GM18511 (cell line): ENCODE measurements at regions not wholly inside any gene's neighbourhood (a gene's known extent, or its start where the extent isn't known, plus 50 kb on each side); places are given as distances from the start of the nearest gene placed in this dataset.

Experiments
- ATAC-seq: cut with Tn5 transposase; IDR thresholded peaks from one replicate; pipeline ENCODE4 v1.9.1; 2021; ENCODE audit warnings: mild to moderate bottlenecking, moderate library complexity; ENCODE audit not compliant: unreplicated experiment

DNA sequence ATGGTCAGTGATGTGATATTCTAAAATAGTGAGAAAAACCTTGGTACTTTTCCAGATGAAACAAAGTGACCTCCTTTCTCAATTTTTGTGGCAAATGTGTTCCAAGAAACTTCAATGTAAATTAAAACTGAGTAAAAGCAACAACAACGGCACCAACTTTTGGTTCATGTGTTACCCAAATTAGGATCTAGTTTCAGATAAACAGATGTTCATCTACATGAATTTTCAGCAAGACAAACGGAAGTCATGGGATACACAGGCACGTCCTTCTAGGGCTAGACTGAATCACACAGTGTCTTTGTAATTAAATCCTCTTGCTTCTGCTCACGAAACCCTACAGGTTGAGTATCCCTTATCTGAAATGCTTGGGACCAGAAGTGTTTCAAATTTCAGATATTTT, 915.2 kb downstream of the TFAP2A start:
- no peak for ATAC-seq

DNA sequence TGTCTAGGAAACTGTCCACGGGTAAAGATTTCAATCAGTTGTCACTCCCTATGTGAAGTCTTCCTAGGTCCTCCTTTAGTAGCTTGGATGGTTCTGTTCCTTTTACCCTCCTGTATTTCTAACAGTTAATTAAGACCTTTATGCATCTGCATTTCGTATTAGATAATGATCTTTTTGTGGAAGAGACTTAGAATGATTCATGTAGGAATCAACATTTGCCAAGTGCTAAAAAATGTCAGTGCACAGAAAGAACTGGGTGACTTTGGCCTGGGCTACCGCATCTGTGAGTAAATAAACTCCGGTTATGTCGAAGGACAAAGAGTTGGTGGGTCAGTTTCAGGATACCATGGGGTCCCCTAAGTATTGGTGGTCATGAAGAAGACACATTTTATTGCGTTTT, 918.0 kb downstream of the TFAP2A start:
- ATAC-seq, result no peak

DNA sequence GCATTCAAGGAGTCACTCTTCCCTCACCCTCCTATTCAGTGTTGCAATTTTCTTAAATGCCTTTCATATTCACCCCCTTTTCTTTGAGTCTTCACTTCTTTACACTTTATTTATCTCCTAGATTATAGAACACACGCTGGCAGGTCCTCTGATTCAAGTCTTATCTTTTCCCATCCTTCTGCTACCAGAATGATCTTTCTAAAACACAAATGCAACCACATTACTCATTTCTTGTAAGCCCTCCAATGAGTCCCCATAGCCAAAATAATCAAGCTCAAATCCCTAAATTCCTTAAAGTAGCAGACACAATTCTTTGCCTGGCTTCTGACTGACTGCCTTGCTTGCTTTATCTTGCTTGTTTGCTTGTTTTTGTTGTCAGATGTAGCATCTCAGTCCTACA, 920.0 kb downstream of the TFAP2A start:
- ATAC-seq, result no peak

DNA sequence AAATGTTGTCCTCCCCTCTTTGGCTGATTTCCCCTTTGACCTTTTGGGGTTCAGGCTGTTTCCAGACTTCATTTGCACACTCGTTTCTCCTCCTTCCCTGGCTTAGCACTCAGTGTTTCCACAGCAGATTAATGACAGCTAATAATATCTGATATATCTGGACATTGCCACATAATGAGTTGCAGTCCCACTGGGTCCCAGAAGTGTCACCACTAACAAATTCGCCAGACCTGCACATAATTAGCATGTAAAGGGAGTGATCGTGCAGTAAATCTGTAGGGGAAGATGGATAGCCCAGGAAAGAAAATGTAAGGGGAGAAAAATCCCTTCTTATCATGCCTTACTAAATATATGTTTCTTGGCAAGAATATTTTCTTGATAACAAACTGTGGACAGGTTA, 922.1 kb downstream of the TFAP2A start:
- ATAC-seq, result no peak

DNA sequence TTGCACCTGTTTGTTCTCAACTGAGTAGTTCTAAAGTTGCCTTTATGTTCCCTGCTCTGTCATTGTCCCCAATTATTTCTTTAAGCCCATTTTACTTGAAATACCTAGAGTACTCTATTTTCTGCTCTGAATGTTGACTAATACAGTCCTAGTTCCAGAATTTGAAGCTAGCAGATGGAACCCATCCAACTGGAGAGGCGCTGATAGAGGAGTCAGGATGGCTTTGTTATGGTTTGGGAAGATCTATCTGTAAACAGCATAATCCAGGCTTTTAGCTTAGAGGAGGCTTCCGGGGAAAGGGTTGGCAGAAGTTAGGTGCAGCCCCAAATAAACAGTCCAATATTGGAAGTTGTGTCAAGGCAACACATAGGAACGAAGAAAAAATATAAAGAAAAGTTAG, 927.7 kb downstream of the TFAP2A start:
- no peak for ATAC-seq

DNA sequence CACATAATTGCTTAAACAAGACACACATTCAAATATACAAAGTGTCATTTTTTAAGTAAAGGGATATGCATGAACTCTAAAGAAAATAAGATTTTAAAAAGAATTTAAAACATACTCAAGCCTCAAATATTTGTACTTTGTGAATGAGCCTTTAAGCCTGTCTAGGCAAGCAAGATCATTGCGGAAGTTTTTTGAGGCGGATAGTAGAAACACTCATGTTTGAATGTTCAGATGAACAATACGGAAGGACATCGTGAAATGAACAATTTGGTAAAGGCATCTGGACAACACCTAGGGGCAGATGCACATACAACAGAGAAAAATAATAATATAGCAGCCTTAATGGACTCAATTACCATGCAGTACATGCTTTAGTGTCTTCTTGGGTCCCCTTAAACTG, 928.9 kb downstream of the TFAP2A start:
- ATAC-seq, result no peak

DNA sequence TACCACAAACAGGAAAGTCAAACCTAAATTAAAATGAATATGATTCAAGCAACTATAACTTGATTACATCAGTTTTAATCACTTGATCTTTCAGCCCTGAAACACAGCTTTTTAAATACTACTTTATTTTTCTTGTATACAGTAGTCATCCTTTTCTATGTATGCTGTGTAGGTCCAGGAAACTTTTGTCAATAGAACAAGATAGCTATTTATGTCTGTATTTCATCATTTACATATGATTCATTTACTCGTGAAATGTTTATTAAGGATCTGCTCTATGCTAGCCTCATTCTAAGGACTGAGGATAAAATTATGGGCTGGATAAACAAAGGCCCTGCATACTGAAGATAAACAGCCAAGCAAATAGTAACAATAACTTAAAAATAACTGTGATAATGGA, 930.2 kb downstream of the TFAP2A start:
- no peak for ATAC-seq

DNA sequence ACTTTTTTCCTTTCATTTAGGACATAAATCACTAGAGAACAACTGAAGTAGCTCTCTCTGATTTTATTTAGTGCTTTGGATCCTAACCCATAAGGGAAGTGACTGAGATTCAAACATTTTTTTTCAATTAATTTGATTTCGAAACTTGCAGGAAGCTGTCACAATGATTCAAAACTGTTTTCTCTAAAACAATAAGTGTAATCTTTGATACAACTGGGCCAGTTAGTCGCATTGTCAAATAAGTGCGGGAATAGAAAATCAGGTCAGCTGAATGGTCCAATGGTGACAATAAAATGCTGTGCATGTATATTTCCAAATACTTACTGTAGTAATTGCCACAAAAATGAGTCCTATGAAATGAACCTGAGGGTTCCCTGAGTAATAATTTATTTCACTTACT, 930.8 kb downstream of the TFAP2A start:
- ATAC-seq, result no peak

DNA sequence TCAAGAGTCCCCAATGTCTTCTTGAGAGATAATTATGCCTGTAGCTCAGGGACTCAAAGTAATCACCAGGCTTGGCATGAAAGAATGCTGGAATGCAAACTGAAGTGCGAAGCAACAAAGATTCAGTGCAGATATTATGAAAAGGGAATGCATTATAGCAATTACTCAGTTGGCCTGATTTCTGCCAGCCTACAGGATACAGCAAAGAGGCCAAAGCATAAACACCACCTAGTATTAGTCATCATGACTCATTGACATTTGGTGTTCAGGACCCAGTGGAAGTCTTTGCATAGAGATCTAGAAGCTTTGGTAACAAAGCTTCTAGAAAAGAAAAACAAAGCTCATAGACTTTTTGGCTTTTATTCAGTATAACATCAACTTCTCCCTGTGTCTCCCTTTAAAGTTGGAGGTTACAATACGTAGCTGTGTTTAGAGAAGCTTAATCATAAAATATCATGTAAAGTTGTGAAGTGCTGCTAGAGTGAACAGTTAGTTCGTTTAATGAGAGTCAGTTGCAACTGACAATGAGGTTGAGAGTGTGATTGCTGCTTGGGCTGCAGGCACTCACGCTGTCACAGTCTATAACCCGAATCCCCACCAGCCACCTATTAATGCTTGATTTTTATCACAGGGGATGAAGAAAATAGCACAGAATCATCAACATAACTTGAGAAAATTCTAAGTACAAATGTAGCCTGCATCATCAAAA, 932.7 kb downstream of the TFAP2A start:
- peak; percentile 60 for ATAC-seq

DNA sequence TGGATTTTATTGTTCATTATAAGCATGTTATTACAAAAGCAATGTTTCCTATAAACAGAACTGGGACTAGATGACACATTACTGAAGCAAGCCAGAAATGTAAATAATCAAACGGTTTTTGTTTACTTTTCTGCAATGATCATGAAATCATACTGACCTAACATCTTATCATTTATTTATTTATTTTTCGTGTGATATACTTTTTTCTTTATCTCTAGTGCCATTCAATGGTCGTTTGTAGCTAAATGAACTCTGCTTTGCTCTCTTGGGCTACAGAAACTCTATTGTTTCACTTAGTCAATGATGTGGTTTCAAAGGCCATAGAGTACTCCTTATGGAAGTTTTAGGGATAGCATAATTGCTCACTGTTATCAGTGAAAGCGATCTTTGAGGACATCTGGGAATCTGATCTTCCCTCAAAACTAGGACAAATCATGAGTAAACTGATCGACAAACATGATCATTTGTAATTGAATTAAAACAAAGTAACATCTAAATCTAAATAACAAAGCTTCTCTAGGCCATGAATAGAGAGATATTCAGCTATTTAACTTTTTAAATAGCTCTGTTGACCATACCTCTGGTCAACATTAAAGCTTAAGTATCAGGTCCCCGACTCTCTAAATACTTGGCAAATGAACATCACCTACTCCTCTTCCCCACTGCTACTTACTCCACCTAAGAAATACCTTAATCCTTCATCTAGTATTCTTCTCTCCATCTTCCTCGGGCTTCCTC, 933.4 kb downstream of the TFAP2A start:
- no peak for ATAC-seq

DNA sequence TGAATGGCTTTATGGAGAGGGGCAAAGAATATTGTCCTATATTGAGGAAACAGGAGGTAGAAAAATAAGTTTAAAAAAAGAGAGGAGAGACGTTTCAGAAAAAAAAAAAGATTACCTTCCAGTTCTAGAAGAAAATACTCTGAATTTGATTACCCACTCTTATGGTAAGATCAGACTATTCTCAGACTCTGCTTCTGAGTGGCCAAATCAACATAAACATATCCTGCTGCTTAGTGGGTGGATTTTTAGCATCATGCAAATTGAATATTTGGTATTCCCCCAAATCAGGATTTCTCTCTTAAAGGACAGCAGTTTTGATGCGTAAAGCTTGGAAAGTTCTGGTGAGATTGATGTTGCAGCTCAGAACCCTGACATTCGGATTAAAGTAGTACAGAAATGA, 946.6 kb downstream of the TFAP2A start:
- ATAC-seq, result no peak

DNA sequence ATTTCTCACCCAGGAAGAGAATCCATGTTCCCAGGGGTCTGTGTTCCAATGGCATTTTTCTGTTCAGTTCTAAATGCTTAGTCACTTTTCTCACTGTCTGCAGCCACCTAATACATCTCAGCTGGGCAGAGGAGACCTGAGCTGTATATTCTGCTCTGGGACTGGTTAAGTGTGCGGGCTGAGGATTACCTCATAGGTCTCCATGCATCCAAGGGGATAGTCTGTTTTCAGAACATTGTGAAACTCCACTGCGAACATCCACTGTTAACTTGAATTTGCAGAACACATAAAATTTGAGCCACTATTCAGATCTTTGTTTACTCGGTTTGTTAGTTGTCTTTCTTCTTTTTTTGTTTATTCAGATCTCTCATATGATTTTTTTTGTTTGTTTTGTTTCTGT, 947.1 kb downstream of the TFAP2A start:
- ATAC-seq, result no peak

DNA sequence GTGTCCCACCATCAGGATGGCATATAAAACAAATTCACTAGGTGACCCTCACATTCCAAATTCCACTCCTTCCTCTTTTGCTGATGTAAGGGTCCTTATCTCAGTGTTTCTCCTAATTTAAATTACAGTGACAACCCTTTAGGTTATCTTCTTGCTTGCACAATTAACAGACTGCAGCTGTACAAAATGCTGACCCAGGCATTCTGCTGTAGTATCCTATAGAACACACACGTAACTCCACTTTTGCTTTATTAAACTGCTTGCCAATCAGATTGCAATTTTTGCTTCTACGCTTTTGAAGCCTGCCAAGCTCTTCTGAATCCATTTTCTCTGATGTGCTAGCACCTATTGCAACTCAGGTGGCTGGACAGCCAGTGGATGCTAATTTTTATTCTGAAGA, 950.3 kb downstream of the TFAP2A start:
- ATAC-seq, result no peak

DNA sequence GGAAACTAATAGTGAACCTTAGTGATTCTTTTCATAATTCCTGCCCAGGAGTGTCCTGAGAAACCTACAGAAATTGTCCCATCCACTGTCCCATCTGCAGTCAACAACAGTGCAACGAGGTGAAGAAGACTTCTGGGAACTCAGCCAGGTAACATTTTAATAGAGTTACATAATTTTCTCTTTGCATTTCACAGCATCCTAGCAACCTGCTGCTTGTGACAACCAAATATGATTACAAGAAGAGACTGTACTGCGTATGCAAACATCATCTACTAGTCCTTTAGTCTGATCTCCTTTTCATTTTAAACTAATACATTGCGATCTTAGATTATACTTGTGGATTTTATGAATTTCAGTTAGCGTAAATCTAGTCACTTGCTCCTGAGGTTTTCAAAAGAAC, 951.6 kb downstream of the TFAP2A start:
- ATAC-seq, result no peak

DNA sequence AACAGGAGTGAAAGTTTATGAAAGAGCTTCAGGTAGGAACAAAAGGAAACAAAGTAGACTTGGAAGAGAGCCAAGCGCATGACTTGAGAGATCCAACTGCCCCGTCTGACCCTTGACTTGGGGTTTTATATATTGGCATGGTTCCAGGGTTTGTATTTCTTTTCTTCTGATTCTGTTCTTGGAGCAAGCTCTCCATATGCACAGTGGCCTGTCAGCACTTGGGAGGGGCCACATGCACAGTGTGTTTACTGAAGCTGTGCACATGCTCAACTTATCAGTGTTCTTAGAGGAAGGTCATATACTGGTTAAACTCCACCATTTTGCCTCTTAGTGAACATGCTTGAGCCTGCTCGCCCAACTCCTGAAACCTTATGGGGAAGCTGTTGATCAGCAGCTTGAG, 953.7 kb downstream of the TFAP2A start:
- no peak for ATAC-seq

DNA sequence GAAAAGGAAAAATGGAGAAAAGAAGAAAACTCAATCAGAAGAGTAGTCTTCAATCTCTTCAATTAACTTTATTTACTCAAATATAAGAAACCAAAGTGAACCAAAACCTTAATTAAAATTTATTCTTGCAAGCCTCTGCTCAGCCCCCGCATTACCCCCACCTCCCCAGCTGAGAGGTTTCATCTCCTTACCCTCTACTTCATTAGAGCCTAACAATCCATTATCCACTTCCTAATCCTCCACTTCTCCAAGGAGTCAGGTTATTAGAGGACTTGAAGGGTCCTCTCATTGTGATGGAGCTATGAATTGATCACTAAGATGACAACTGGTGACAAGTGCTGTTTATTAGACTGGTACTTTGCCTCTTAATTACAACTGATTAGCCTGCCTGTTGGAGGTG, 956.5 kb downstream of the TFAP2A start:
- ATAC-seq, result no peak

DNA sequence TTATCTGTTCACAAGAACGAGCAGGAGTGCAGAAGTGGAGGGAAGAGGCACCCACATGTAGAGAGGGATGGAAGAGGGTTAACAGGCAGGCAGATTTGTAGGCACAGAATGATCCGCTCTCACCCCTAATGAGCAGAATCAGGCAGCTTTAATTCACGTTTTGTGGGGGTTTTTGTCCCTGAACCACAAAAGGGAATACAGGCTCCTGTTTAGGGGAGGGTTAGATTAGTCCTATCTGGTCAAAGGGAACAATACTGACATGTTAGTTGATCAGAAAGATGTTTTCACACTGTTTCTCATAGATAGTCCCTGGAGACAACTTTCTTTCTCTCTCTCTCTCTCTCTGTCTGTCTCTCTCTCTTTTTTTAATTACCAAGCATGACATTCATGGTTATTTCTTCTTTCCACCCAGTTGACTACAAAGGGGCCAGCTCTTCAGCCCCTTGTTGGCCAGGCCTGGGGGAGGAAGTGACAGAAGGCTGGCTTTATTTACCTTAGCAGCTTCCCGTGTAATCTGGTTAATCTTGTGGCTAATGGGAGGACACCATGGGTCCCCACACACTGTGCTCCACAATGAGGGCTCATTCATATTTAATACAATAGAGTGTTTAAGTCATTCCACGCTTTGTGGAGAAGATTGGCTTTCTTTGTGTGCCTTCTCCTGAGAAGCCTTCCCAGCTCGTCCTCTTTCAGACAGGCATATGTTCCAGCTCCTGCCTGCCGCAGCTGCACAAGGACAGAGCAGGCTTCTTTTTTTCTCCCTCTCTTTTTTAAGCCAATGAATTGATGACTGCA, 958.8 kb downstream of the TFAP2A start:
- no peak for ATAC-seq

DNA sequence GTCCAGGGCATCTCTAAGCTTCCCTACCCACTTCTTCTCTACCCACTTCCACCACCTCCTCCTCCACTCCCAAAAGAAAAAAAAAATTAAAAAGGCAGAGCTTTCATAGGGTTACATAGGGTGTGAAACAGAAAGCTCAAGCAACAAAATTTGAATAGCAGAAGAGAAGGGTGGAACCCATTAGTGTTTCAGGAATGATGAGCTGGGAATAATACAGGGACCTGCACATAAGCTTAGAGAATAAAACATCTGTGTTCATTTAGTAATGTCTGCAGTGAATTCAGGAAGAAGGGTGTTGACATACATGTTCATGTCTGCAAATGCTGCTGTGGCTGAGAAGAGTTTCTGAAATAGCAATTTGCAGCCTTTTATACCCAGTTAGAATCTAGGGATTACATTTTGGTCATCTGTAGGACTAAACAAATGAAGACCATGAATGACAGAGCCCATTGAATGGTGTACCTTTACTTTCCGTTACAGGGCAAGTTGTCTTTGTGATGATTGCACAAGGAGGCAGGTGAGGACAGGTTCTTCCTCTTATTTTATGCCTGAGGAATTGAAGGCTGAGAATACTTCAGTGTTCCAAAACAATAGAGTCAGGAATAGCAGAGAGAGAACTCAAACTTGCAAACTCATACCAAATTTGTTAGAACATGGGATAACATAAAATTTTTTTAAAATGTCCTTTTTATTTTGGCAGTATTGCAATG, 975.1 kb downstream of the TFAP2A start:
- no peak for ATAC-seq

DNA sequence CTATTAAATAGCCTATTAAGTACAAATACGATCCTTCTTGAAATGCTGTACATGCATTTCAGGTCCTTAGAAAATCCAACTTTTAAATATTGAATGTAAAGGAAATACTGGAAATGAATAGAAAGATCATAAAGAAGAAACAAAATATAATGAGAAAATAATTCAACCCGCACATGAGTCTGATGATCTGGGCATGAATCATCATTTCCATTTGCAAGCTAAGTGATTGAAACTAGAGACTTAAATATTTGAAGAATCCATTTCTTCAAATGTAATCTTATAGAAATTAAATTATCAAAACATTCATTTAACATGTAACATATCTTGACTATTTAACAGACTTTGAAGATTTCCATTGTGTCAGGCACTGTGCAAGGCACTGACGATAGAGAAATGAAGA, 977.0 kb downstream of the TFAP2A start:
- no peak for ATAC-seq

DNA sequence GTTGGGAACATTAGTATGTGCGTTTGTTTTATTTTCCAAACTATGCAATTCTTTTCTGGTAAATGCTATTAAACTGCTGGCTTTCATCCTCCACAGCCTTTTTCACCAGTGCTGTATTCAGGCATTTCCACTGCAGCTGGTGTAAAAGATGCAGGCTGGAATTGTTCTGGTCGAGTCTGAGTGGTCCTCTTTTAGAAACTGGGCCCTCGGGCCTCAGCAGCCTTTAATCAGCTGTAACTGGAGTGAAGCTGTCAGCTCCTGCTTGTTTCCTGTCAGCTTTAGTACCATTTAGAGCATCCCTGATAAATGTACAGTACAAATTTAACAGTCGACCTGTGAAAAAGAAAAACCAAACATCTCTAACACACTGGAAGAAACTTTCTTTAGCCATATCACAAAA, 979.6 kb downstream of the TFAP2A start:
- no peak for ATAC-seq

DNA sequence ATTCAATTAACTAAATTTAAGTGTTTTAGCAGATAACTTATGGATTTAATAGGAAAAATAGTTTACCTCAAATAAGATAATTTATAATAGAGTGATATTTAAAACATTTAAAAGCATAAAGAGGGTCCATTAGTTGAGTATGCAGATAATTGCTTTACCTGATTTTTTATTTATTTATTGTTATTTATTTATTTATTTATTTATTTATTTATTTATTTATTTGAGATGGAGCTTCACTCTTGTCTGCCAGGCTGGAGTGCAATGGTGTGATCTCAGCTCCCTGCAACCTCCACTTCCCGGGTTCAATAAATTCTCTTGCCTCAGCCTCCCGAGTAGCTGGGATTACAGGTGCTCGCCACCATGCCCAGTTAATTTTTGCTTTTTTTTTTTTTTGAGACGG, 982.9 kb downstream of the TFAP2A start:
- ATAC-seq, result no peak
